ENCODE measurements at regions not wholly inside any gene's neighbourhood (a gene's known extent, or its start where the extent isn't known, plus 50 kb on each side); places are given as distances from the start of the nearest gene placed in this dataset.

DNA sequence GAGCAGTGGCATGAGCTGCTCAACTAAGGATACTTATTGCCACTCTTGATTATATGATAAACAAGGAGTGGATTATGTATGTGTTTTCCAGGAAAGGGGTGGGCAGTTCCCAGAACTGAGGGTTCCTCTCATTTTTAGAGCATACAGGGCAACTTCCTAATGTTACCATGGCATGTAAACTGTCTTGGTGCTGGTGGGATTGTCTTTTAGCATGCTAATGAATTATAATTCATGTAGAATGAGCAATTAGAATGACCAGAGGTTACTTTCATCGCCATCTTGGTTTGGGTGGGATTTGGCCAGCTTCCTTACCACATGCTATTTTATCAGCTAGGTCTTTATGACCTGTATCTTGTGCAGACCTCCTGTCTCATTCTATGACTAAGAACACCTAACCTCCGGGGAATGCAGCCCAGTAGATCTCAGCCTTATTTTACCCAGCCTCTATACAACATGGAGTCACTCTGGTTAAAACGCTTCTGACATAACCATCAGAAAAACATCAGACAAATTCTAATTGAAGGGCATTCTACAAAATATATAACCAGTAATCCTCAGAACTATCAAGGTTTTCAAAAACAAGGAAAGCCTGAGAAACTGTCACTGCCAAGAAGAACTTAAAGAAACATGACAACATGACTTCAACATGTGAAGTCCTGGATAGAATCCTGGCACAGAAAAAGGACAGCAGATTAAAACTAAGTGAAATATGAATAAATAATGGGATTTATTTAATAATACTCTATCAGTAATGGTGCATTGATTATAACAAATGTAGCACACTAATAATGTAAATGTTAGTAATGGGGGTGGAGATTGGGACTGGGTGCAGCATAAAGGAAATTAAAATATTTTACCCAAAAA lies 365.0 kb downstream of the SEMA3D start:
- no peaks in the 10 kb centered on the region for H3K36me3 ChIP-seq (ENCODE audit: control insufficient read depth, insufficient read depth, low read length)
- H3K4me1 ChIP-seq: no peaks in the 10 kb centered on the region
- no peaks in the 10 kb centered on the region for H3K27me3 ChIP-seq (replicated peaks; ENCODE audit: control insufficient read depth, insufficient read depth, low read length)
- Mint-ChIP-seq H3K9me3 (ENCODE audit: unreplicated experiment) (peaks cover 10% of the 10 kb centered on the region), H3K4me1 (ENCODE audit: low read depth, unreplicated experiment) (peaks cover 6% of the 10 kb centered on the region), H3K36me3 (ENCODE audit: insufficient read depth, unreplicated experiment) (no peaks in the 10 kb centered on the region), H3K4me3 (ENCODE audit: unreplicated experiment) (no peak overlapping the region), H3K27me3 (ENCODE audit: insufficient read depth, unreplicated experiment) (no peaks in the 10 kb centered on the region), H3K27ac (ENCODE audit: unreplicated experiment) (no peak overlapping the region)
- no peaks in the 10 kb centered on the region for H3K9me3 ChIP-seq
- ChIA-PET CTCF (no interaction called here), POLR2A (no interaction called here)
- no TSS peak for BruUV-seq (replicated peaks)
- H3K4me3 ChIP-seq (ENCODE audit: low read depth, low read length): no peak overlapping the region
- TF ChIP-seq, protein P1, sequence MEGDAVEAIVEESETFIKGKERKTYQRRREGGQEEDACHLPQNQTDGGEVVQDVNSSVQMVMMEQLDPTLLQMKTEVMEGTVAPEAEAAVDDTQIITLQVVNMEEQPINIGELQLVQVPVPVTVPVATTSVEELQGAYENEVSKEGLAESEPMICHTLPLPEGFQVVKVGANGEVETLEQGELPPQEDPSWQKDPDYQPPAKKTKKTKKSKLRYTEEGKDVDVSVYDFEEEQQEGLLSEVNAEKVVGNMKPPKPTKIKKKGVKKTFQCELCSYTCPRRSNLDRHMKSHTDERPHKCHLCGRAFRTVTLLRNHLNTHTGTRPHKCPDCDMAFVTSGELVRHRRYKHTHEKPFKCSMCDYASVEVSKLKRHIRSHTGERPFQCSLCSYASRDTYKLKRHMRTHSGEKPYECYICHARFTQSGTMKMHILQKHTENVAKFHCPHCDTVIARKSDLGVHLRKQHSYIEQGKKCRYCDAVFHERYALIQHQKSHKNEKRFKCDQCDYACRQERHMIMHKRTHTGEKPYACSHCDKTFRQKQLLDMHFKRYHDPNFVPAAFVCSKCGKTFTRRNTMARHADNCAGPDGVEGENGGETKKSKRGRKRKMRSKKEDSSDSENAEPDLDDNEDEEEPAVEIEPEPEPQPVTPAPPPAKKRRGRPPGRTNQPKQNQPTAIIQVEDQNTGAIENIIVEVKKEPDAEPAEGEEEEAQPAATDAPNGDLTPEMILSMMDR (IDR thresholded peaks at IDR 0.05; ENCODE audit: insufficient read depth in 1 of 2, low read depth in 1 of 2, low read length in 1 of 2, severe bottlenecking in 1 of 2, unreplicated experiment in 1 of 2): no peak
- no peak for DNase-seq
- intact Hi-C loops (cut with micrococcal nuclease; ENCODE audit: unreplicated experiment): no loop called here

DNA sequence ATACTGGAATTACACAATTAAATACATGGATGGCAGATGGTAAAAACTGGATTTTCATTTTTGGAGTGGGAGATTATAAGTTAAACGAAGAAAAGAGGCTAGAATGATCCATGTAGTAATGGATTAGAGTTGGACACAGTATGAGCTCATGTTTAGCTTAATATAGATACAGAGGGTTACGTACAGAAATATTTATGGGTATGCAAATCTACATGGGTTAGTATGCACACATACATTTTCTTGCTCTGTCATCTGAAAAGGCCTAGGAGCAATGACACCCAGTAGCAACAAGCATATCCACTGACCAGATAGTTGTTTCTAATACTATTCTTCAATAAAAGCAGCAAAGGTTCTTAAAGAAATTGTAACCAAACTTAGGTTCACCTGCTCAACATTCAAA lies 366.4 kb downstream of the SEMA3D start:
- peaks cover 10% of the 10 kb centered on the region for H3K9me3 Mint-ChIP-seq (ENCODE audit: unreplicated experiment)
- no peak for DNase-seq
- no peaks in the 10 kb centered on the region for H3K4me1 ChIP-seq
- no peaks in the 10 kb centered on the region for H3K27me3 ChIP-seq (replicated peaks; ENCODE audit: control insufficient read depth, insufficient read depth, low read length)
- CTCF ChIA-PET: no interaction called here
- no peak overlapping the region for H3K4me3 ChIP-seq (ENCODE audit: low read depth, low read length)
- peaks cover 6% of the 10 kb centered on the region for H3K4me1 Mint-ChIP-seq (ENCODE audit: low read depth, unreplicated experiment)
- POLR2A ChIA-PET: no interaction called here
- TF ChIP-seq, protein P1 (IDR thresholded peaks at IDR 0.05; ENCODE audit: insufficient read depth in 1 of 2, low read depth in 1 of 2, low read length in 1 of 2, severe bottlenecking in 1 of 2, unreplicated experiment in 1 of 2): no peak
- H3K36me3 Mint-ChIP-seq (ENCODE audit: insufficient read depth, unreplicated experiment): no peaks in the 10 kb centered on the region
- no peaks in the 10 kb centered on the region for H3K27me3 Mint-ChIP-seq (ENCODE audit: insufficient read depth, unreplicated experiment)
- no peaks in the 10 kb centered on the region for H3K36me3 ChIP-seq (ENCODE audit: control insufficient read depth, insufficient read depth, low read length)
- H3K4me3 Mint-ChIP-seq (ENCODE audit: unreplicated experiment): no peak overlapping the region
- H3K27ac Mint-ChIP-seq (ENCODE audit: unreplicated experiment): no peak overlapping the region
- intact Hi-C loops (cut with micrococcal nuclease; ENCODE audit: unreplicated experiment): no loop called here
- H3K9me3 ChIP-seq: no peaks in the 10 kb centered on the region
- BruUV-seq (replicated peaks): no TSS peak

DNA sequence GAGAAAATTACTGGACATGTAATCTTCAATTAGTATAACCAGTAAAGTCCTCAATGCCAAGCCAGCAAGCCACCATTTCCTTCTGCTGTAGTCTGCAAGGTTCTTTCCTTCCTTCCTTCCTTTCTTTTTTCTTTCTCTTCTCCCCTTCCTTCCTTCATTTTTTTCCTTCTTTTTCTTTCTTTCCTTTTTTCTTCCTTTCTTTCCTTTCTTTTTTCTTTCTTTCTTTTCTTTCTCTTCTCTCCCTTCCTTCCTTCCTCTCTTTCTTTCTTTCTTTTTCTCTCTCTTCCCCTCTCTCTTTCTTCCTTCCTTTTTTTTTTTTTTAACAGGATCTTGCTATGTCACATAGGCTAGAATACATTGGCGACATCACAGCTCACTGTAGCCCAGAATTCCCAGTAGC lies 369.8 kb downstream of the SEMA3D start:
- no peaks in the 10 kb centered on the region for H3K4me1 ChIP-seq
- no peaks in the 10 kb centered on the region for H3K9me3 ChIP-seq
- H3K36me3 ChIP-seq (ENCODE audit: control insufficient read depth, insufficient read depth, low read length): no peaks in the 10 kb centered on the region
- TF ChIP-seq, protein P1 (IDR thresholded peaks at IDR 0.05; ENCODE audit: insufficient read depth in 1 of 2, low read depth in 1 of 2, low read length in 1 of 2, severe bottlenecking in 1 of 2, unreplicated experiment in 1 of 2): no peak
- ChIA-PET POLR2A (no interaction called here), CTCF (no interaction called here)
- H3K4me3 ChIP-seq (ENCODE audit: low read depth, low read length): no peak overlapping the region
- H3K27me3 ChIP-seq (replicated peaks; ENCODE audit: control insufficient read depth, insufficient read depth, low read length): no peaks in the 10 kb centered on the region
- Mint-ChIP-seq H3K9me3 (ENCODE audit: unreplicated experiment) (no peaks in the 10 kb centered on the region), H3K36me3 (ENCODE audit: insufficient read depth, unreplicated experiment) (no peaks in the 10 kb centered on the region), H3K4me1 (ENCODE audit: low read depth, unreplicated experiment) (peaks cover 6% of the 10 kb centered on the region), H3K27ac (ENCODE audit: unreplicated experiment) (no peak overlapping the region), H3K4me3 (ENCODE audit: unreplicated experiment) (no peak overlapping the region), H3K27me3 (ENCODE audit: insufficient read depth, unreplicated experiment) (no peaks in the 10 kb centered on the region)
- no TSS peak for BruUV-seq (replicated peaks)
- DNase-seq: no peak
- intact Hi-C loops (cut with micrococcal nuclease; ENCODE audit: unreplicated experiment): no loop called here

Measured in Caco-2 (cell line).